ENCODE measurements at regions not wholly inside any gene's neighbourhood (a gene's known extent, or its start where the extent isn't known, plus 50 kb on each side); places are given as distances from the start of the nearest gene placed in this dataset.

DNA sequence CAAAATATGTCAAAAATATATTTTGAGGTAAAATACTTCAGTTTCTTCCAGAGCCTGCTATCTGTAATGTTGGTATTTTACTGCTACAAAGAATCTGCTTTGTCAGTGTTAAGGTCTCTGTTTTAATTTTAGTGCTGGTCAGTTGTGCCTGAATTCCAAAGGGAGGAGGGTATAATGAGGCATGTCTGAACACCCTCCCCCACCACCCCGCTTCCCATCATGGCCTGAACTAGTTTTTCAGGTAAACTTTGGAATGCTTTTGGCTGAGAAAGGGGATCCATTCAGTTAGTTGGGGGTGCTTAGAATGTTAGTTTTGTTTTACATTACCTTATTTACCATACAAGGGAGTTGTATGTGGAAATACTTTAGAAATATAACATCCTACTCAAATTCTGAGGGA lies 158.5 kb downstream of the MID1IP1 start (continued):
- TF ChIP-seq, protein P1, sequence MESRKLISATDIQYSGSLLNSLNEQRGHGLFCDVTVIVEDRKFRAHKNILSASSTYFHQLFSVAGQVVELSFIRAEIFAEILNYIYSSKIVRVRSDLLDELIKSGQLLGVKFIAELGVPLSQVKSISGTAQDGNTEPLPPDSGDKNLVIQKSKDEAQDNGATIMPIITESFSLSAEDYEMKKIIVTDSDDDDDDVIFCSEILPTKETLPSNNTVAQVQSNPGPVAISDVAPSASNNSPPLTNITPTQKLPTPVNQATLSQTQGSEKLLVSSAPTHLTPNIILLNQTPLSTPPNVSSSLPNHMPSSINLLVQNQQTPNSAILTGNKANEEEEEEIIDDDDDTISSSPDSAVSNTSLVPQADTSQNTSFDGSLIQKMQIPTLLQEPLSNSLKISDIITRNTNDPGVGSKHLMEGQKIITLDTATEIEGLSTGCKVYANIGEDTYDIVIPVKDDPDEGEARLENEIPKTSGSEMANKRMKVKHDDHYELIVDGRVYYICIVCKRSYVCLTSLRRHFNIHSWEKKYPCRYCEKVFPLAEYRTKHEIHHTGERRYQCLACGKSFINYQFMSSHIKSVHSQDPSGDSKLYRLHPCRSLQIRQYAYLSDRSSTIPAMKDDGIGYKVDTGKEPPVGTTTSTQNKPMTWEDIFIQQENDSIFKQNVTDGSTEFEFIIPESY (IDR thresholded peaks at IDR 0.05; ENCODE audit: borderline replicate concordance, low read depth) = no peak
- TF ChIP-seq, protein P2, sequence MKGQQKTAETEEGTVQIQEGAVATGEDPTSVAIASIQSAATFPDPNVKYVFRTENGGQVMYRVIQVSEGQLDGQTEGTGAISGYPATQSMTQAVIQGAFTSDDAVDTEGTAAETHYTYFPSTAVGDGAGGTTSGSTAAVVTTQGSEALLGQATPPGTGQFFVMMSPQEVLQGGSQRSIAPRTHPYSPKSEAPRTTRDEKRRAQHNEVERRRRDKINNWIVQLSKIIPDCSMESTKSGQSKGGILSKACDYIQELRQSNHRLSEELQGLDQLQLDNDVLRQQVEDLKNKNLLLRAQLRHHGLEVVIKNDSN (IDR thresholded peaks at IDR 0.05; ENCODE audit: borderline replicate concordance, low read depth) = no peak
- TF ChIP-seq RXRA (IDR thresholded peaks at IDR 0.05; ENCODE audit: borderline replicate concordance, low read depth) = no peak

DNA sequence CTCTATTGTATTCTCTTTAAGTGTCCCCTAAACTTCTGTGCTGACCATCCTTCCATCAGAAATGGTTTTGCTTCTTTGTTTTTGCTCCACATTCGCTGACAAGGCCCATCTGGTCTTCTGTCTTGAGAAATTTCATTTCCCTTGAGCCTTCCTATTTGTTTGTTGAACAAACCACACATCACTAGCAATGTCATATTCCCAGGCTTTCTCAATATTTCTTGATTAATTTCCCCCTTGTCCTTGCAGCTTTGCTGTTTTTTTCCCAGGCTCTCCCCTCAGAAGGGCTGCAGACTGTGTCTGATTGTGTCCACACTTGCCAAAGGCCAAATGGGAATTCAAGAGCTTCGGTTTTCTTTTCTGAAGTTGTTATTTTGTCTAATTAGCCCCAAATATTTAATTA lies 158.9 kb downstream of the MID1IP1 start:
- DNase-seq = no peak
- ChIA-PET CTCF (no interaction called here), POLR2A (no interaction called here)
- Histone ChIP-seq H3K9me2 (no peaks in the 10 kb centered on the region), H3K4me1 (ENCODE audit: control insufficient read depth in 1 of 2, insufficient read depth in 2 of 2, low read depth in 1 of 2, low read length in 1 of 2) (no peaks in the 10 kb centered on the region; a peak in 1 of 4 replicates), H3K9me3 (no peaks in the 10 kb centered on the region), H3K9ac (no peak overlapping the region), H3K4me3 (ENCODE audit: low read depth in 2 of 2, low read length in 1 of 2) (no peak overlapping the region), H3K36me3 (replicated peaks in 1 of 2; ENCODE audit: control insufficient read depth in 1 of 2, insufficient read depth in 2 of 2, low read length in 1 of 2) (no peaks in the 10 kb centered on the region), H3F3A (replicated peaks; ENCODE audit: insufficient read depth) (no peaks in the 10 kb centered on the region), H4K20me1 (ENCODE audit: insufficient read depth) (no peaks in the 10 kb centered on the region), H3K27ac (ENCODE audit: low read depth in 2 of 2, low read length in 1 of 2) (no peak overlapping the region), H3K4me2 (no peak overlapping the region), H3K79me2 (ENCODE audit: insufficient read depth) (no peaks in the 10 kb centered on the region), H3K27me3 (ENCODE audit: insufficient read depth) (no peaks in the 10 kb centered on the region), H2AFZ (ENCODE audit: low read depth) (no peak overlapping the region)
- TF ChIP-seq FOSL2 (IDR thresholded peaks at IDR 0.05; ENCODE audit: borderline replicate concordance, low read depth) (no peak), MEF2A (IDR thresholded peaks at IDR 0.05; ENCODE audit: borderline replicate concordance, low read depth) (no peak), JUND (IDR thresholded peaks at IDR 0.05) (no peak), FOXJ3 (CRISPR knock-in tag; IDR thresholded peaks at IDR 0.05) (no peak), CHD2 (IDR thresholded peaks at IDR 0.05; ENCODE audit: low read length, partially characterized antibody) (no peak), GABPA (IDR thresholded peaks at IDR 0.05; ENCODE audit: low read depth) (no peak), SIN3A (IDR thresholded peaks at IDR 0.05; ENCODE audit: borderline replicate concordance, low read depth, low read length) (no peak), RAD21 (IDR thresholded peaks at IDR 0.05; ENCODE audit: low read length) (no peak), POLR2AphosphoS5 (IDR thresholded peaks at IDR 0.05; ENCODE audit: low read depth, low read length) (no peak), SMC3 (IDR thresholded peaks at IDR 0.05; ENCODE audit: low read depth, low read length) (no peak), GATA2 (CRISPR knock-in tag; IDR thresholded peaks at IDR 0.05) (no peak), RFX5 (IDR thresholded peaks at IDR 0.05; ENCODE audit: low read length) (no peak), EP300 (IDR thresholded peaks at IDR 0.05; ENCODE audit: borderline replicate concordance in 1 of 2, low read depth in 1 of 2, low read length in 1 of 2) (no peak), YY1 (IDR thresholded peaks at IDR 0.05; ENCODE audit: low read depth) (no peak)
- TF ChIP-seq, protein P3, sequence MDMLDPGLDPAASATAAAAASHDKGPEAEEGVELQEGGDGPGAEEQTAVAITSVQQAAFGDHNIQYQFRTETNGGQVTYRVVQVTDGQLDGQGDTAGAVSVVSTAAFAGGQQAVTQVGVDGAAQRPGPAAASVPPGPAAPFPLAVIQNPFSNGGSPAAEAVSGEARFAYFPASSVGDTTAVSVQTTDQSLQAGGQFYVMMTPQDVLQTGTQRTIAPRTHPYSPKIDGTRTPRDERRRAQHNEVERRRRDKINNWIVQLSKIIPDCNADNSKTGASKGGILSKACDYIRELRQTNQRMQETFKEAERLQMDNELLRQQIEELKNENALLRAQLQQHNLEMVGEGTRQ (IDR thresholded peaks at IDR 0.05; ENCODE audit: borderline replicate concordance, low read depth, low read length) = no peak
- TF ChIP-seq, protein P4, sequence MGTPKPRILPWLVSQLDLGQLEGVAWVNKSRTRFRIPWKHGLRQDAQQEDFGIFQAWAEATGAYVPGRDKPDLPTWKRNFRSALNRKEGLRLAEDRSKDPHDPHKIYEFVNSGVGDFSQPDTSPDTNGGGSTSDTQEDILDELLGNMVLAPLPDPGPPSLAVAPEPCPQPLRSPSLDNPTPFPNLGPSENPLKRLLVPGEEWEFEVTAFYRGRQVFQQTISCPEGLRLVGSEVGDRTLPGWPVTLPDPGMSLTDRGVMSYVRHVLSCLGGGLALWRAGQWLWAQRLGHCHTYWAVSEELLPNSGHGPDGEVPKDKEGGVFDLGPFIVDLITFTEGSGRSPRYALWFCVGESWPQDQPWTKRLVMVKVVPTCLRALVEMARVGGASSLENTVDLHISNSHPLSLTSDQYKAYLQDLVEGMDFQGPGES (IDR thresholded peaks at IDR 0.05; ENCODE audit: low read depth, low read length) = no peak
- TF ChIP-seq, protein P5, sequence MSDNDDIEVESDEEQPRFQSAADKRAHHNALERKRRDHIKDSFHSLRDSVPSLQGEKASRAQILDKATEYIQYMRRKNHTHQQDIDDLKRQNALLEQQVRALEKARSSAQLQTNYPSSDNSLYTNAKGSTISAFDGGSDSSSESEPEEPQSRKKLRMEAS (IDR thresholded peaks at IDR 0.05; ENCODE audit: low read depth) = no peak
- TF ChIP-seq, protein P6, sequence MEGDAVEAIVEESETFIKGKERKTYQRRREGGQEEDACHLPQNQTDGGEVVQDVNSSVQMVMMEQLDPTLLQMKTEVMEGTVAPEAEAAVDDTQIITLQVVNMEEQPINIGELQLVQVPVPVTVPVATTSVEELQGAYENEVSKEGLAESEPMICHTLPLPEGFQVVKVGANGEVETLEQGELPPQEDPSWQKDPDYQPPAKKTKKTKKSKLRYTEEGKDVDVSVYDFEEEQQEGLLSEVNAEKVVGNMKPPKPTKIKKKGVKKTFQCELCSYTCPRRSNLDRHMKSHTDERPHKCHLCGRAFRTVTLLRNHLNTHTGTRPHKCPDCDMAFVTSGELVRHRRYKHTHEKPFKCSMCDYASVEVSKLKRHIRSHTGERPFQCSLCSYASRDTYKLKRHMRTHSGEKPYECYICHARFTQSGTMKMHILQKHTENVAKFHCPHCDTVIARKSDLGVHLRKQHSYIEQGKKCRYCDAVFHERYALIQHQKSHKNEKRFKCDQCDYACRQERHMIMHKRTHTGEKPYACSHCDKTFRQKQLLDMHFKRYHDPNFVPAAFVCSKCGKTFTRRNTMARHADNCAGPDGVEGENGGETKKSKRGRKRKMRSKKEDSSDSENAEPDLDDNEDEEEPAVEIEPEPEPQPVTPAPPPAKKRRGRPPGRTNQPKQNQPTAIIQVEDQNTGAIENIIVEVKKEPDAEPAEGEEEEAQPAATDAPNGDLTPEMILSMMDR (IDR thresholded peaks at IDR 0.05) = no peak
- WGBS (ENCODE audit: low lambda C conversion rate) = 16% methylated on average over 2 of the region's 2 CpGs
